ENCODE measurements at regions not wholly inside any gene's neighbourhood (a gene's known extent, or its start where the extent isn't known, plus 50 kb on each side); places are given as distances from the start of the nearest gene placed in this dataset.

GRCh38 chr2:223537651-223538601 lies 64.2 kb downstream of the SCG2 start:
- no peaks in the 10 kb centered on the region for H3K9me3 ChIP-seq (ENCODE audit: control insufficient read depth, insufficient read depth, low read length)
- peaks cover 8% of the 10 kb centered on the region for H3K4me1 ChIP-seq (ENCODE audit: control insufficient read depth, insufficient read depth, low read length)
- in situ Hi-C loops (cut with MboI; ENCODE audit: low sequenced_read_pairs) (no loop called here), intact Hi-C loops (cut with micrococcal nuclease) (no loop called here), dilution Hi-C loops (cut with HindIII; ENCODE audit: low sequenced_read_pairs, unreplicated experiment) (no loop called here)
- peak overlapping the region; percentile 75 for H2BK20ac ChIP-seq (ENCODE audit: low read depth, low read length)
- H2BK5ac ChIP-seq (ENCODE audit: low read depth, low read length, poor library complexity, severe bottlenecking), result no peak overlapping the region
- H2AK5ac ChIP-seq (ENCODE audit: low read depth, low read length), result peak overlapping the region; percentile 73; the same call in 1 of the 2 replicates
- no peaks in the 10 kb centered on the region for H3K36me3 ChIP-seq (ENCODE audit: control insufficient read depth, insufficient read depth, low read length)
- H3K9ac ChIP-seq (ENCODE audit: low read depth, low read length), result no peak overlapping the region
- H4K20me1 ChIP-seq (ENCODE audit: insufficient read depth, low read length), result no peaks in the 10 kb centered on the region
- ATAC-seq (ENCODE audit: low read depth) (no peak; the same call in 1 of the 2 replicates), DNase-seq (peak; percentile 43)
- WGBS, 2 experiments (ENCODE audit: extremely low coverage in 2 of 2, insufficient read length in 1 of 2), result no CpG with 5 or more reads among the region's 5 CpGs
- no peak overlapping the region for H4K8ac ChIP-seq (ENCODE audit: low read depth in 2 of 2, low read length in 2 of 2)
- peak overlapping the region; percentile 15; the same call in 1 of the 2 replicates for H4K91ac ChIP-seq (ENCODE audit: insufficient read depth, low read depth, low read length)
- H2AK9ac ChIP-seq (replicated peaks; ENCODE audit: low read depth, low read length, poor library complexity), result no peak overlapping the region
- no peak overlapping the region for H3K56ac ChIP-seq (ENCODE audit: extremely low read depth, insufficient read depth, low read length)
- BruUV-seq (replicated peaks), result no TSS peak
- no peaks in the 10 kb centered on the region; the same call in 1 of the 2 replicates for H3K9me1 ChIP-seq (ENCODE audit: insufficient read depth, low read length)
- POLR2A ChIA-PET (ENCODE audit: unreplicated experiment), result no interaction called here
- no peak overlapping the region for H3K23ac ChIP-seq (ENCODE audit: low read depth, low read length)
- no peak overlapping the region for H3K27ac ChIP-seq (ENCODE audit: insufficient read depth, low read length)
- H3K14ac ChIP-seq (replicated peaks; ENCODE audit: low read depth, low read length), result 0 out of 2 replicates have a peak overlapping the region, but pooled peaks have one; percentile 24
- peak overlapping the region; percentile 57 for H3K18ac ChIP-seq (ENCODE audit: low read depth, low read length)
- no peak overlapping the region for H3K4me3 ChIP-seq (ENCODE audit: insufficient read depth, low read depth, low read length)
- H4K5ac ChIP-seq (ENCODE audit: low read depth, low read length), result peak overlapping the region; percentile 17
- no peak overlapping the region for H2AFZ ChIP-seq (replicated peaks; ENCODE audit: low read length, poor library complexity)
- CTCF ChIA-PET, result interaction anchor here (0.6 kb wide), 1 partner anchor 137 kb away, joined by 5 read pairs; no protein-coding TSS in a partner anchor
- H2BK15ac ChIP-seq (ENCODE audit: low read depth, low read length), result peak overlapping the region; percentile 56; the same call in 1 of the 3 replicates
- 0 out of 2 replicates have a peak overlapping the region, but pooled peaks have one; percentile 17 for H3K4ac ChIP-seq (ENCODE audit: low read depth, low read length)
- no peaks in the 10 kb centered on the region for H3K79me1 ChIP-seq (ENCODE audit: low read depth in 1 of 2, low read length in 2 of 2)
- no peak overlapping the region for H3K4me2 ChIP-seq (ENCODE audit: low read depth, low read length)
- no peaks in the 10 kb centered on the region for H3K27me3 ChIP-seq (ENCODE audit: control insufficient read depth, insufficient read depth, low read length)
- H2BK120ac ChIP-seq (ENCODE audit: low read depth, low read length), result peak overlapping the region; percentile 70; the same call in 1 of the 2 replicates
- TF ChIP-seq RFX5 (IDR thresholded peaks at IDR 0.05; ENCODE audit: low read depth, low read length) (no peak), CHD1 (IDR thresholded peaks at IDR 0.05; ENCODE audit: low read depth, low read length) (no peak), SMC3 (IDR thresholded peaks at IDR 0.05; ENCODE audit: low read depth, low read length) (no peak), MXI1 (IDR thresholded peaks at IDR 0.05; ENCODE audit: borderline replicate concordance, low read depth, low read length) (no peak), POLR2A (IDR thresholded peaks at IDR 0.05; ENCODE audit: low read depth, low read length) (no peak), USF2 (IDR thresholded peaks at IDR 0.05; ENCODE audit: low read depth, low read length) (no peak), MAFK (IDR thresholded peaks at IDR 0.05; ENCODE audit: low read depth, low read length) (peak; percentile 58), MAZ (IDR thresholded peaks at IDR 0.05; ENCODE audit: borderline replicate concordance, low read depth, low read length) (no peak), RAD21 (IDR thresholded peaks at IDR 0.05; ENCODE audit: low read length) (no peak), FOS (IDR thresholded peaks at IDR 0.05; ENCODE audit: low read depth, low read length) (peak; percentile 32; the same call in 1 of the 2 replicates), BHLHE40 (IDR thresholded peaks at IDR 0.05; ENCODE audit: low read depth, low read length) (no peak), NFE2L2 (IDR thresholded peaks at IDR 0.05; ENCODE audit: low read depth, low read length) (peak; percentile 93), CTCF (conservative IDR thresholded peaks at IDR 0.05; ENCODE audit: low read depth, low read length) (no peak), RCOR1 (IDR thresholded peaks at IDR 0.05; ENCODE audit: insufficient replicate concordance, low read length) (no peak), CEBPB (IDR thresholded peaks at IDR 0.05; ENCODE audit: low read depth, low read length) (no peak)

All from IMR-90 (cell line).